Osteocyte (in vitro differentiated cells): ENCODE measurements at regions not wholly inside any gene's neighbourhood (a gene's known extent, or its start where the extent isn't known, plus 50 kb on each side); places are given as distances from the start of the nearest gene placed in this dataset.

Source experiments
- DNase-seq: peaks from one replicate; pipeline ENCODE4 v3.0.0; 2021; ENCODE audit warnings: mixed read lengths; ENCODE audit not compliant: unreplicated experiment; ENCODE audit errors: extremely low spot score
- H3K27ac Mint-ChIP-seq: one replicate; pipeline ENCODE4 v1.8.0; 2021; ENCODE audit warnings: mild to moderate bottlenecking, mixed read lengths; ENCODE audit not compliant: unreplicated experiment
- H3K27me3 Mint-ChIP-seq: one replicate; pipeline ENCODE4 v1.8.0; 2021; ENCODE audit warnings: mixed read lengths; ENCODE audit not compliant: unreplicated experiment
- H3K36me3 Mint-ChIP-seq: one replicate; pipeline ENCODE4 v1.8.0; 2021; ENCODE audit warnings: mixed read lengths; ENCODE audit not compliant: unreplicated experiment
- H3K4me1 Mint-ChIP-seq: one replicate; pipeline ENCODE4 v1.8.0; 2021; ENCODE audit warnings: mixed read lengths; ENCODE audit not compliant: unreplicated experiment
- H3K4me3 Mint-ChIP-seq: one replicate; pipeline ENCODE4 v1.8.0; 2021; ENCODE audit warnings: mild to moderate bottlenecking, moderate library complexity, mixed read lengths; ENCODE audit not compliant: unreplicated experiment
- H3K9me3 Mint-ChIP-seq: one replicate; pipeline ENCODE4 v1.8.0; 2021; ENCODE audit warnings: mixed read lengths; ENCODE audit not compliant: unreplicated experiment
- CTCF ChIP-seq: fragments of 200-600 bp; sonication (generic); IDR thresholded peaks from 2 replicates; pipeline ENCODE4 v1.5.0; 2021; ENCODE audit warnings: antibody characterized with exemption, mild to moderate bottlenecking, moderate library complexity

GRCh38 chr3:150309257-150309542 is 98.9 kb upstream of the TSC22D2 start:
- Mint-ChIP-seq H3K4me1 (peaks cover 24% of the 10 kb centered on the region), H3K4me3 (no peak overlapping the region), H3K27ac (no peak overlapping the region), H3K9me3 (peaks cover 10% of the 10 kb centered on the region), H3K36me3 (no peaks in the 10 kb centered on the region), H3K27me3 (no peaks in the 10 kb centered on the region)
- no peak for TF ChIP-seq CTCF
- DNase-seq: no peak

- no peak for DNase-seq
- no peak for TF ChIP-seq CTCF
- peaks cover 24% of the 10 kb centered on the region for H3K4me1 Mint-ChIP-seq
- H3K36me3 Mint-ChIP-seq: no peaks in the 10 kb centered on the region
- no peak overlapping the region for H3K4me3 Mint-ChIP-seq
- H3K9me3 Mint-ChIP-seq: peaks cover 10% of the 10 kb centered on the region
- H3K27me3 Mint-ChIP-seq: no peaks in the 10 kb centered on the region
- H3K27ac Mint-ChIP-seq: peak overlapping the region; percentile 77
These were observed 99.4 kb upstream of the TSC22D2 start for GRCh38 chr3:150308481-150309256.

- no peaks in the 10 kb centered on the region for H3K36me3 Mint-ChIP-seq
These were observed 100.1 kb upstream of the TSC22D2 start for GRCh38 chr3:150308037-150308319.

GRCh38 chr3:150307311-150308036 is 100.6 kb upstream of the TSC22D2 start:
- DNase-seq: no peak
- Mint-ChIP-seq H3K4me3 (no peak overlapping the region), H3K36me3 (no peaks in the 10 kb centered on the region), H3K27ac (peak overlapping the region; percentile 77), H3K4me1 (peaks cover 25% of the 10 kb centered on the region), H3K27me3 (no peaks in the 10 kb centered on the region), H3K9me3 (peaks cover 9% of the 10 kb centered on the region)
- no peak for TF ChIP-seq CTCF

More at GRCh38 chr3:150308037-150308319, 100.1 kb upstream of the TSC22D2 start:
- Mint-ChIP-seq H3K27me3 (no peaks in the 10 kb centered on the region), H3K4me3 (no peak overlapping the region), H3K4me1 (peaks cover 24% of the 10 kb centered on the region), H3K27ac (peak overlapping the region; percentile 77), H3K9me3 (peaks cover 10% of the 10 kb centered on the region)
- no peak for TF ChIP-seq CTCF
- no peak for DNase-seq

GRCh38 chr3:150306906-150307305 is 101.2 kb upstream of the TSC22D2 start:
- Mint-ChIP-seq H3K27ac (no peak overlapping the region), H3K9me3 (peaks cover 5% of the 10 kb centered on the region), H3K4me3 (no peak overlapping the region), H3K4me1 (peaks cover 28% of the 10 kb centered on the region), H3K36me3 (no peaks in the 10 kb centered on the region), H3K27me3 (no peaks in the 10 kb centered on the region)
- DNase-seq: no peak
- TF ChIP-seq CTCF: no peak
